Stimulated activated CD8-positive, alpha-beta memory T cell treated with anti-CD3 and anti-CD28 coated beads, Interleukin-12 subunit alpha, Interleukin-12 subunit beta, amount 100 ng/mL, for 24 hours (primary cell): ENCODE measurements at regions not wholly inside any gene's neighbourhood (a gene's known extent, or its start where the extent isn't known, plus 50 kb on each side); places are given as distances from the start of the nearest gene placed in this dataset.

Source experiments
- DNase-seq: peaks from one replicate; pipeline ENCODE4 v3.0.0-alpha.2; 2020; ENCODE audit errors: extremely low read depth

- DNase-seq, result no peak
These were observed 49.7 kb upstream of the BHLHE23 start for GRCh38 chr20:63056236-63057170.
